ENCODE measurements at regions not wholly inside any gene's neighbourhood (a gene's known extent, or its start where the extent isn't known, plus 50 kb on each side); places are given as distances from the start of the nearest gene placed in this dataset.

- peak; percentile 54 for DNase-seq
These were observed 80.8 kb upstream of the FUCA2 start for GRCh38 chr6:143592335-143592734.

- no peak for DNase-seq
These were observed 79.9 kb upstream of the FUCA2 start for GRCh38 chr6:143591441-143591840.

GRCh38 chr6:143589162-143589561, 77.6 kb upstream of the FUCA2 start:
- no peak for DNase-seq

- no peak for DNase-seq
These were observed 75.0 kb upstream of the FUCA2 start for GRCh38 chr6:143586557-143586956.

- DNase-seq: no peak
These were observed 74.2 kb upstream of the FUCA2 start for GRCh38 chr6:143585716-143586115.

GRCh38 chr6:143585241-143585640, 73.7 kb upstream of the FUCA2 start:
- DNase-seq: no peak

- no peak for DNase-seq
These were observed 72.2 kb upstream of the FUCA2 start for GRCh38 chr6:143583542-143584327.

GRCh38 chr6:143581835-143582480, 70.4 kb upstream of the FUCA2 start:
- DNase-seq: no peak

GRCh38 chr6:143579703-143580102, 68.2 kb upstream of the FUCA2 start:
- no peak for DNase-seq

GRCh38 chr6:143578054-143578453, 66.5 kb upstream of the FUCA2 start:
- DNase-seq: no peak

GRCh38 chr6:143575901-143576426, 64.4 kb upstream of the FUCA2 start:
- DNase-seq: no peak

GRCh38 chr6:143575440-143575839, 63.9 kb upstream of the FUCA2 start:
- DNase-seq: peak; percentile 92

GRCh38 chr6:143570147-143570853, 58.8 kb upstream of the FUCA2 start:
- DNase-seq: no peak

- no peak for DNase-seq
These were observed 57.5 kb upstream of the FUCA2 start for GRCh38 chr6:143569040-143569439.

GRCh38 chr6:143564484-143565017, 53.0 kb upstream of the FUCA2 start:
- DNase-seq: no peak

- no peak for DNase-seq
These were observed 50.6 kb upstream of the FUCA2 start for GRCh38 chr6:143562143-143562542.

All from hematopoietic multipotent progenitor cell treated with erythropoietin and hydrocortisone succinate and interleukin-3 and kit ligand, for 6 days (in vitro differentiated cells).